SKM-1 treated with dmso at 0.1 percent for 144 hours (cell line): ENCODE measurements at regions not wholly inside any gene's neighbourhood (a gene's known extent, or its start where the extent isn't known, plus 50 kb on each side); places are given as distances from the start of the nearest gene placed in this dataset.

Experiments used
- DNase-seq: peaks from one replicate; lab custom pipeline; 2025; ENCODE audit not compliant: unreplicated experiment; lab: John Stamatoyannopoulos, UW

DNA sequence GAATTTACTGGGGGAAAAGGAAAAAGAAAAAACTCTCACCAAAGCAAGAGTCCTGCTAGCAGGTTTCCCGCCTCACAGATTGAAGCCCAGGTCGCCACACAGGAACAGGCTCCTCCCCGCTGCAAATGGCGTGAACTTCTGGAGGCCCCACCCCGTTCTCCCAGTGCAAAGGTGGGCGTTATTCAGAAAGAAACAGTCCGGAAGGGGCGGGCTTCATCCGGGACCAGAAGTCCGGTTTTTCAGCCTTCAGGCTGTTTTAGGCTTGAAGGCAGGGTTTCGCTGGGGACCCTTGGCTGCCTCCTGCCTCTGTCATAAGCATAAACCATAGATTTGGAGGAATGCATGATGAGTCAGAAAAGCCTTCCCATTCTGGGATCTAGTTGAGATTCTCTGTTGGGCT, 148.3 kb upstream of the POU2AF2 start:
- no peak for DNase-seq

DNA sequence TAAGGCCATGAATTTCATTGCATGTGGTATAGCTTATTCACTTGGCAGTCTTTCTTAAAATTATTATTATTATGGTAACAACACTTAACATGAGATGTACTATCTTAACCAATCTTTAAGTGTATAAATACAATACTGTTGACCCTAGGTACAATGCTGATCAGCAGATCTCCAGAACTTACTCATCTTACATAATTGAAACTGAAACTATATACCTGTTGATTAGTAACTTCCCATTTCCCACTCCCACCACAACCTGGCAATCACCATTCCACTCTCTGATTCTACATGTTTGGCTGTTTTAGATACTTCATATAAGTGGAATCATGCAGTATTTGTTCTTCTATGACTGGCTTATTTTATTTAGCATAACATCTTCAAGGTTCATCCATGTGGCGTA, 150.2 kb upstream of the POU2AF2 start:
- no peak for DNase-seq

DNA sequence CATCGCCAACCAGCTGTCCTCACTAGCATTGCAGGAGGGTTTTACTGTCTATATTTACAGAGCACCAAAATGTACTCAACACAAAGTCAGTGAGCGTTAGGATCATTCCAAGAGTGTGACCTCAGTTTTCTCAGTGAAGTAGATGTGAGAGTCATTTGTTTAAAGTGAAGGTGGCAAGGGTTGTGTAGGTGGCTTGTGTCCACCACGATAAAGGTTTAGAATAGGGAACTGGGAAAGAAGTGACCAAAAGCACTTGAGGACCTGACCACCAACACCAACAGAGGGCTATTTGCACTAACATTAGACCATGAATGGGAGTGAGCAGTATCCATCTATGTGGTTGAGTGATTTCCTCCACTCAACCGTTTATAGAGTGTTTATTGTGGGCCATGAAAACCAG, 152.5 kb upstream of the POU2AF2 start:
- DNase-seq: no peak

DNA sequence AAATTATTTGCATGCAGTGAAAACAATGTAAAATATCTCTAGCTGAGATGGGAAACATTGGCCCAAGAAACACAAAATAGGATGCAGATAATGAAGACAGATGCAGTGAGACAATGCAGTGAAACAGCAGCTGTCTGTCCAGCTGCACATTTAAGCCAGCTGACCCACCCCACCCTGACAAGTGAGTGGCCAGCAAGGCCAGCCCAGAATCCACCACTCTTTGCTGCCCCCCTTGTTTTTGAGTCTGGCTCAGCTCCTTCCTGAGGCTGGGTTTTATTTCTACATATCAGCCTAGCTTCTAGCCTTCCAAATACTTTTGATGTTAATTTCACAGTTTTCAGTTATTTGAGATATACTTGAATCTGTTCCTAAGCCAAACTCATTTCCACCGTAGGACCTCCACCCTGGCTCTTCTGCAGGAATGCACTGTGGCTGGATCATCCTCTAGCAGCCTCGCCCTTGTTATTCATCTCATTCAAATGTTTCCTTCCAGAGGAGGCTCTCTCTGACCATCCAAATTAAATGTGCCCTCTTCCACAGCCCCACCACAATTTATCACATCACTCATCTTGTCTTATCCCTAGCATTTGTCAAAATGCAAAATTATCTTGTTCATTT, 154.1 kb upstream of the POU2AF2 start:
- no peak for DNase-seq

DNA sequence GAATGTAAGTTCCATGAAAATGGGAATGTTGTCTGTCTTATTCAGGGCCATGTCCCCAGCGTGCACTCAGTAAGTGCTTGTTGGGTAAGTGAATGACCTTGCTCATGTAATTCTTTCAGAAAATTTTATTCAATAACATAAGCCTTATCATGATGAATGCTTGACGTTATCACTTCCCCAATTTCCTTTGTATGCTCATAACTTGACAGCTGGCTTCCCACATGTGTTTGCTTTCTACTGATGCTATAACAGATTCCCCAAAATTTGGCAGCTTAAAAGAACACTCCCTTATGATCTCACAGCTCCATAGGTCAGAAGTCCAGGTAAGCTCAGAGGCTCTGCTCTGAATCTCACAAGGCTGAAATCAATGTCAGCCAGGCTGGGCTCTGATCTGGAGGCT, 155.8 kb upstream of the POU2AF2 start:
- no peak for DNase-seq

DNA sequence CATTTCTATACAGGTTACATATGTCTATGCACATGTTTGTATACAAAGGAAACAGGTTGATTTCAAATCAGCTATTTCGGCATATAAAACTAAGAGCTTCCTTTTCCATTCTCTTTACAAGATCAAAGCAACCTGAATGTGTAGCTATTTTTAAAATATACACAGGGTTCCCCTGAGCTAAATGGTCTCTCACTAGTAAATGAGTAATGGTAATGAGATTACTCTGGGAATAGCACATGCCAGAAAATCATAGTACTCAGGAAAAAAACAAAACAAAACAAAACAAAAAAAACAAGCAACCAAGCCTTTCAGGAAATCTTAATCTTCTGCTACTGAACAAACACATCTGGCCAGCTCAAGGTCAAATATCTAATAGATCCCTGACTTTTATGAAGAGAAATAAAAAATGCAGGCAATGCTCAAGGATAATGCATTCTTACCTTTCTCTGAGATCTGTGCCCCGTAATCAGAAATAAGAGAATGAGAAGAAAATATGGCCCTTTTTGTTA, 156.6 kb upstream of the POU2AF2 start:
- no peak for DNase-seq

DNA sequence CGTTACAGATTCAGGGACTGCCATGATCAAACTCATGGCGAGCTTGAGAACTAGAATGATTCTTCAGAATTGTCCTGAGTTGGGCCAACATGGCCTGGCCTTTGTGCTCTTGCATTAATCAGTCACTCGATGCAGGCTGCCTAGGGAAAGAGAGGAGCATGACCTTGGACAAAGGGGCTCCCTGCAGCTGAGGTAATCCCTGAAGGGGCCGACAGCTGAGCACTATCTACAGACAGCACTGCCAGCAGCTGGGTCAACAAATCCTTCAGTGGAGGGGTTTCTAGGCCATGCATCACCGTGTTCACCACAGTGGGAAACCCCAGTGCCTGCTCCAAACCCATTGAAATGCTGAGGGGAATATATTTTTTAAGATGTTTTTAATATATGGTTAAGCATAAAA, 159.5 kb upstream of the POU2AF2 start:
- no peak for DNase-seq

DNA sequence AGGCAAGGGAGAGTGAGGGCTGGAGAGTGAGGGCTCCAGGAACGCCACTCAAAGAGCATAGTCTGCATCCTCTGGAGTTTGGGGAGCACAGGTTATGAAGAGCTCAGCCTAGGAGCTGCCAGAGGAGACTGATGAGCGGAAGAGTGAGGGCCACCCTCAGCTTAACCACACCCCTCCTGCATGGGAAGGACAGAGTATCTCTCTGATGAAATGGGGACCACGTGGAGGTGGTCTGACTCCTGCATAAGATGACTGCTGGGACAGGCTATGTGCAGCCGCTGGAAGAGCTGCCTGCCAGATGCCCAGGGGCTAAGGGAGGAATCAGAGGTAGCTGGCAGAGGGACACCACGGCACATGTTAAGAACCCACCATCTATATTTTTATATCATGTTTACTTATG, 162.9 kb upstream of the POU2AF2 start:
- no peak for DNase-seq

DNA sequence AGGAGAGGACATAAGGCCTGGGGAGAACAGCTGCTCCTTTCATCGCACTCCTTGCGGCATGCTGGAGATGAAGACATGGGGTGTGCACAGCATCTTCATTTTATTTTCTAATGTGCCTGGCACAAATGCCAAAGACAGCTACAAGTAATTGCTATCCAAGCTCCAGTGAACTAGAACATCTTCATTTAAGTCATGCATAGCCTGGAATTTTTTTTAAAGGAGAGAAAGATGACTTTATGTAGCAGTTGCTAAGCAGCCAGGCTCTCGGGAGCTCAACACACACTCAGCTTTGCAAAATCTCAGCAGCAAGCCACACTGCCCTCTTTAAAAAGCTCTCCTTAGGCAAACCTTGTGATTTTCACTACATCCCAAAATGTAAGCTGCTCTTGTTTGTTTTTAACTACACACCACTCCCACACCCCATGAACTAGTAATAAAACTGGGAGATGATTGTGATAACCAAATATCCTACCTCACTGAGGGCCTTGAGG, 164.5 kb upstream of the POU2AF2 start:
- DNase-seq: no peak

DNA sequence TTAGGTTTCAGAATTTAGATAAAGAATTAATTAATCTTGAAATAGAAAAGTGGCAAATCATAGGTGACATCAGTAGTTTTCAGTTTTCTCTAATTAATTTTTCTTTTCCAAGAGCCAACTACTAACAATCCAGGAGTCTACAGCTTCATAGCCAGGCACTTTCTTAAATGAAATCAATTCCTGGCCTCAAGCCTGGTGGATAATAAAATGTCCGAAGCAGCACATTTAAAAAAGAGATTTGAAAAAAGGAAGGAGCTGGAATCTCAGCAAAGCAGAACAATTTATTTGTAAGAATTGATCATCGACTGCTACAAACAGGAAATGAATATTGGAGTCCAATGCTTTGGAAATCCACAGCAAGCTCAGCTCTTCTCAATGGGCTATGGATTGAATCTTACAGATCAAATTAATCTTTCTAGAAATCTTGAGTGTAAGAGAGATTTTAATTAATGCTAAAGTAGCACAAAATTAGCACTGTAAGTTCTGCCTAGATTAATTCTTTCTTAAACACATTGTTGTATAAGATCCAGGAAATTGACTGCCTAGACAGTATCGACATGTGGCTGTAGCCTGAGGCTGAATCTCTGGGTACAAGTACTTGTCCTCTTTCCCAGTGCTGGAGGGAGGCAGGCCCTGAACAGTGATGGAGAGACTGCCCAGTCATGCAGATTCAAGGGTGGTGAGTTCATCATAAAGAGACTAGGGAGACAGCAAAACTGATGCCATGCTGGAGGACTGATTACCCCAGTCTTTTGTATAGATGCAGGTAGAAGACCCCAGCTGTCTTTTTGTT, 167.8 kb upstream of the POU2AF2 start:
- DNase-seq: no peak

DNA sequence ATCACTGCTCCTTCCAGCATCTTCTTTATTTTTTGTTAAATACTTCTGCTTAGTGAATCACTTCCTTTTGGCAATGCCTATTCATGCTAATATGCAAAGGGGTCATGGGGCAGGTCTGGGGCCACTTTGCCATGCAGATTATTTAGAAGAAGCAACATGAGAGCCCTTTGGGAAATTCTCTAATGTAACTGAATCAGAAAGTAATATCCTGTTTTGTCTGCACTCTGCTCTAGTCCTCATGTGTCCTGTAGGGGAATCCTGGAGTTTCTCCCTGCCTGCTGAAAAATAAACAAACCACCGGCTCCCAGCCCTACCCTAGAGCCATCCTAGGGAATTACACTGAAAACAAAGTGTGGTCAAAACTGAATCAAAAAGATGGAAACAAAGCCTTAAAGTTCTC, 176.5 kb upstream of the POU2AF2 start:
- DNase-seq: no peak

DNA sequence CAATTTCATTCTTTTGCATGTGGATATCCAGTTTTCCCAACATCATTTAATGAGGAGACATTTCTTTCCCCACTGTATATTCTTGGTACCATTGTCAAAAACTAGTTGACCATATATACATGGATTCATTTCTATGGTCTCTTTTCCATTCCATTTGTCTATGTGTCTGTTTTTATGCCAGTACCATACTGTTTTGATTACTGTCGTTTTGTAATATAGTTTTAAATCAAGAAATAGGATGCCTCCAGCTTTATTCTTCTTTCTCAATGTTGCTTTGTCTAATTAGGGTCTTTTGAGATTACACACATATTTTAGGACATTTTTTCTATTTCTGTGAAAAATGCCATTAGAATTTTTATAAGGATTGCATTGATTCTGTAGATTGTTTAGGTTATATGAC, 177.5 kb upstream of the POU2AF2 start:
- no peak for DNase-seq

DNA sequence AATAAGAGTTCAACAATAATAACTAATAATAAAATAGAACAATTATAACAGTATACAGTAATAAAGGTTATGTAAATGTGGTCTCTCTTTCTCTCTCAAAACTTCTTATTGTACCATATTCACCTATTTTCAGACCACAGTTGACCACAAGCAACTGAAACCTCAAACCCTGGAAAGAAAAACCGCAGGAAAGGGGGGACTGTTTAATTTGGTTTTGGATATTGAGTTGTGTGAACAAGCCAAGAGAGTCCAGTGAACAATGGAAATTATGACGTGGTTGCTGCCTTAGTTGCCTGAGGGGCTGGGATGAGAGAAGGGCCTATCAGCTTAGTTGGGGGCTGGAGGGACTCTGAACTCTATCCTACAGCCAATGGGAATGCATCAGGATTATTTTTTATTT, 178.7 kb upstream of the POU2AF2 start:
- no peak for DNase-seq

DNA sequence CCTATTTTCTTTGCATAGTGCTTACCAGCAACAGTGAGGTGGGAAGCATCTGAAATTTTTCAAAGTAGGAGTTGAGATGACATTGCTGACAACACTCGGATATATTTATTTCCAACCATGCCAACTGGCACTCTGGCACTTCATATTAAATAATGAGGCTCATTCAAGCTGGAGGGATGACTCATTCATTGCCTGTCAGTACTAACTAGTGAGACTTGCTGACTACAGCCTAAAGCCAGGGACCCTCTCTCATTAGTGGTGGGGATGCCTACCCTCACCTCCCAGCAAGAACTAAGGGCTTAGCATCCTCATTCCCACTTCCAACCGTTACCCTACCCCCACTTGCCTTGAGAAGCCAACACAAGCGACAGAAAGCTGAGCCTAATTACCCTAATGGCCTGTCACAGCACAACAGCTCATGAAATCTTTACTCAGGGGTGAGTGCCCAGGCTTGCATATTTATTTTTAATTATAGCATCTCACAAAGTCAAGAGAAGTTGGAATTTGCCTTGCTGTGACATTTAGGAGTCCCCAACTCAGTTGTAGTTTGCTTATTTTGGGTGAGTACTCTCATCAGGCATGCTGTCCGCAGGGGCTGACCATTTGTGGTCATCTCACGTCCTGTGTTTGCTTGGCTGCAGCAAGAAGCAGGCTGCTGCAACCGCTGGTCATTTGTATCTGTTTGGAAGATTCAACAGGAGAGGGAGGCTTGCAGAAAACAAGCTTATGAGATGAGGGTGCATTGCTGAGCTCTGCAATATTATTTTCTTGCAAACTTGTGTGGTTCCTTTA, 181.6 kb upstream of the POU2AF2 start:
- DNase-seq: no peak

DNA sequence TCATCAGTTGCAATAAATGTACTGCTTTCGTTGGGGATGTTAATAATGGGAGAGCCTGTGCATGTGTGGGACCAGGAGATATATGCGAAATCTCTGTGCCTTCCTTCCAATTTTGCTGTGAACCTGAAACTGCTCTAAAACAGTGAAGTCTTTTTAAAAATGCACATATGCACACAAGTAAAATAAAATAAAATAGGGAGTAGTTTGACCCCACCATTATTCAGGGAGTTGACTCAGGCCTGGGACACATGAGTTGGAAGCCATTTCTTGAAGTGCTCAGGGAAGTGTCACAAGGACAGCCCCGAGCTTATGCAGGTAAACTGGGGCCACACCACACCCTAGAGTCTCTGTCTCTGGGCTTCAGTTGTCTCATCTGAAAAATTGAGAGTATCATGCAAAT, 183.1 kb upstream of the POU2AF2 start:
- DNase-seq: no peak

DNA sequence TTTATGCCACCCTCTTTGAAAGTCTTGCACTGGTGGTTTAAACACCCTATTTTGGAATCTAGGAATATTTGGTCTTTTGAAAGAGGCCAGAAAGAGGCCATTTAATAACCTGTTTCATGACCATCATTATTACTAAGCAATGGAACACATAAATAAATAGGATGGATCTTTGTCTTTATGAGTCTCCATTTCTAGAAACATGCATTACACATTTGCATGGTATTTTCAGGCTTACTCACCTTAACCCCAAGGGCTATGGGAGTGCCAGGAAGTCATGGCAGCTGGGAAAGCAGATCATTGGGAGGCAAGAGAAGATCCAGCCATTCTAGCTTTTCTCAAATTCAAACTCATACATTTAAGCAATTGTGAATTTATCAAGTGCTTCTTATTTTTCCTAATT, 185.8 kb upstream of the POU2AF2 start:
- no peak for DNase-seq

DNA sequence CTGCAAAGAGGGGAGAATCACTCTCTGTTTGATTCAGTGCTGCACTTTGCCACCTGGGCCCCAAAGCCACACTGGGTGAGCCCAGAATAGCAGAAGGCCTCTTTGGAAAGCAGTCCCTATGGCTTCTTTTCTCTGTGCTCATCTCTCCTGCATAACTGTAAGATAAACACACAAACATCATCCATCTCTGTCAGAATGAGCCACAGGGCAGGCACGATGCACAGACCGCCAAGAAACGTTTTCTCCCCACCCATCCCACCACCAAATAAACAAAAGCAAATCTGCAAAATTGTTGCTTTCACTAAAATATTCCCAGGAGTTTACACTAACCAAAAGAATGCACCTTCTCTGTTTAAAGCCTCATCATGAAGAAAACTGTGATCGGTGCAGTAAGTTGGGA, 196.4 kb upstream of the POU2AF2 start:
- no peak for DNase-seq

DNA sequence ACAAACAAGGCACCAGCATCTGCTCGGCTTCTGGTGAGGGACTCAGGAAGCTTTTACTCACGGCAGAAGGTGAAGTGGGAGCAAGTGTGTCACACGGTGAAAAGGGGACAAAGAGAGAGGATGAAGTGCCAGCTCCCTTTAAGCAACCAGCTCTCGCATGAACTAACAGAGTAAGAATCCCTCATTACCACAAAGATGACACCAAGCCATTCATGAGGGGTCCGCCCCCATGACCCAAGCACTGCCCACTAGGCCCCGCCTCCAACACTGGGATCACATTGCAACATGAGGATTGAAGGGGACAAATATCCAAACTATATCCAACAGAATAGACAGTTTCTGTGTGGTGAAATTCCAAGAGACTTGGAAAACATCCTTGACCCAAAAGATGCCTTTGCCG, 198.2 kb upstream of the POU2AF2 start:
- no peak for DNase-seq

DNA sequence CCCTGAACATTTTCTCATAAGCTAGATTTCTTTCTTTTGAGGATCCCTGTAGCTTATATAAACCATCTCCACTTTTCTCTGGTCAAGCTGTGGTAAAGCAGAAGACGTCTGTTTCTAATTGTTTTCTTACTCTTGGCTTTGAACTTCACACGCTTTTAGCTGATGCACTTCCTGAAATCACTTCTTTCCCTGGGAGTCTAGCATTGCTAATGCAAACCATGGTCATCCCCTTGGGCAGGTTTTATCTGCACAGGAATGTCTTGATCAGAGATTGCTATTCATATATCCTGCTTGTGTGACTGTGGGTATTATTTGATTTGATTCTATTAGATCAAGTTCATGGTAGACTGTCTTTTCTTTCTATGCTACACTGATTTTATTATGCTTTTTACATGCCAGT, 199.2 kb upstream of the POU2AF2 start:
- no peak for DNase-seq

DNA sequence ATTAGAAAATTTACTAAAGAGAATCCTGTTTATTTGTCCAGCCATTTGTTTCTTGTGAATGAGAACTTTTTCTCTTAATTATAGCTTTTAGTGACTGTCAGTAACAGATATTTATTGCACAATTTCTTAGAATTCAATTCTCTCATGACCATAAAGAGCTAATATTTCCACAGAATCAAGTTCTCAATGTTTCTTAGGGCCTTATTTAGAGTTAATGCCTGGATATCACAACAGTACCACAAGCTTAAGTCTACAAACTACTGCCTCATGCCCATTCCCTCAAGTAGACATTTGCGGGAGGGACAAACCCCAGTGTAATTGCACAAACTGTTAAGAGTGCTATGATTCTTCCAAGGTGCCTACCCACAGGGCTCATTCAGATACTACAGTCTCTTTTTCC, 199.7 kb upstream of the POU2AF2 start:
- no peak for DNase-seq

DNA sequence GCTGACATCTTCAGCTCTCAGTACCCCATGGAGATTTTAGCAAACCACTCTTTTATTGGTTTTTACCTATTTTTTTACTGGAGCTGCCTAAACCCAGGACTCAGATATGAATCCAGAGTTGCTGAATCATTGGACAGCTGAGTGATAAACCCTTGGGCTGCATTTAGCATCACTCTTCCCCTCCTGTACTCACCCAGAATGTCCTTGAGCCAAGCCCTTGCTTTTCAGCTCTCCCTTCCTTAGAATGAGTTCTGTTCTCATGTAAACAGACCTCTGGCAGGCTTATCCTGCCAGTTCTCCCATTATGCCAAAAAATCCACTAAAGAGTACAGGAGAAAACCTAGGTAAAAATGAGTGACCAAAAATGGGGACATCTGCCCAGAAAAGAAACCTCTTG, 200.1 kb upstream of the POU2AF2 start:
- no peak for DNase-seq
